SIG-M5 (cell line): ENCODE measurements at regions not wholly inside any gene's neighbourhood (a gene's known extent, or its start where the extent isn't known, plus 50 kb on each side); places are given as distances from the start of the nearest gene placed in this dataset.
"Not testable (repeated sequence)": the region's sequence is repeated elsewhere in the genome, so short reads cannot be mapped to it uniquely, and the experiment has no call there.

Source experiments
- DNase-seq: peaks from one replicate; lab custom pipeline; 2025; lab: John Stamatoyannopoulos, UW

DNA sequence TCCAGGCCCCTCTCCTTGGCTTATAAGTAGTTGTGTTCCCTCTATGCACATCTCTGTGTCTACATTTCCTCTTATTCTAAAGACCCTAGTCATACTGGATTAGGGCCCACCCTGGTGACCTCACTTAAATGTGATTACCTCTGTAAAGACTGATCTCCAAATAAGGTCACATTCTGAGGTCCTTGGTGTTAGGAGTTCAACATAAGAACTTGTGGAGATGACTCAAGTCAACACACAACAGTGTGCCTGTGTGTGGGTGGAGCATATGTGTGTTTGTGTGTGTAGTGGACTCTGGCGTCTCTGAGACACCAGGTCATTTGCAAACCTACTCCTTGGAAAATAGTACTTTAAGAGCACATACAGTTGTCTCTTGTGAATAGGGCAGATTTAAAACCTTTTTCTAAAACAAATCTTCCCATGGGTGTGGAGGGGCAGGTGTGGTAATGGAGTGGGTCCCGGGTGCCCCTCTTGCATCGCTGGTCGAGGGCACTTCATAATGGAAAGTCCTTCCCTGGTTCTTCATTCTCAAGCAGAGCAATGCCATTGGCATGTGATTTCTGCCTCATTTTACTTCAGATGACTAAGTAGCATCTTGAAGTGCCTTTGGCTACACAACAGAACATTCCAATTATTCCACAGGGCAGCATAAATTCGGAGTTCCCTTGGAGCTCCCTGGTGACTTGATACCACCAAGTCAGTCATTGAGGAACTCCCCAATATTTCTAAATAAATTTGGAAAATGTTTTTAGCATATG is 84.4 kb downstream of the C9orf152 start:
- no peak for DNase-seq

DNA sequence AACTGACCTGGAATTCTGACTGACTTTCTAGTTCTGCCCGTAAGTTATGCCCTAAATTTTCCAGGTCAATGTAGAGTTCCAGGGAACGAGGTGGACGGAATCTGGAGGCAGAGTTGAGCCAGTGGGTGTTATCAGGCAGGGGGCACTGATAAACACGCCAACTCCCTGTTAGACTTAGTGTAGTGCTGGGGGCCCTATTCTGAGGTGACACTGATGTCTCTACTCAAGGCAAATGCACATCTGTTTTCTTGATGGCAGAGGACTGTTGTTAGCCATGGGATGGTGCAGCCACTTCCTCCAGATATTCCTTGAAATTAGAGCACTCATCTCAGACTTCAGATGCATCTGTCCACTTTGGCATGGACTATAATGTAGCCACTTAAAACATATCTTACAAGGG is 83.5 kb downstream of the C9orf152 start:
- no peak for DNase-seq

DNA sequence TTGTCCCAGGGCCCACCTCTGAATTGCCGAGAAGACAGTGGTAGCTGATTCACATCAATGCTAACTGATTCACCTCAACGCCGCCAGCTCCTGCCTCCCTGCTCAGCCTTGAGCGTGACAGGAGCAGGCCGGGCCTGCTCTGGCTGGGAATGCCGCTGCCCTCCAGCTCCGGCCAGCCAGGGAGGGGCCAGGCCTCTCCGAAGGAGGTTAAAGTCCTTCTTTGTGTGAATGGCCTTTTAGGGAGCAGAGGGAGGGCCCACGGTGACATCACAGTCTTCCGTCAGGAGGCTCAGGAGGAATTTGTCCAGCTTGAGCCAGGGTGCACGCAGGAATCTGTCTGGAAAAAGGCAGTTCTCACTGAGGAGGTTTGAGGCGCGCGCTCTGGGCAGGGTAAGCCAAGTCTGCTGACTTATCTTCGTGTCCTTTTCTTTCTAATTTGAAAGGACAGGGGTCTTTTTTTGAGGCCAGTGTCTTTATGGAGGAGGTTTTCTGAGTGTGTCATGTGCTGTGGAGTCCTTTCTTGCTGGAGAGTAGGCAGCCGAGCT is 82.7 kb downstream of the C9orf152 start:
- DNase-seq = no peak

DNA sequence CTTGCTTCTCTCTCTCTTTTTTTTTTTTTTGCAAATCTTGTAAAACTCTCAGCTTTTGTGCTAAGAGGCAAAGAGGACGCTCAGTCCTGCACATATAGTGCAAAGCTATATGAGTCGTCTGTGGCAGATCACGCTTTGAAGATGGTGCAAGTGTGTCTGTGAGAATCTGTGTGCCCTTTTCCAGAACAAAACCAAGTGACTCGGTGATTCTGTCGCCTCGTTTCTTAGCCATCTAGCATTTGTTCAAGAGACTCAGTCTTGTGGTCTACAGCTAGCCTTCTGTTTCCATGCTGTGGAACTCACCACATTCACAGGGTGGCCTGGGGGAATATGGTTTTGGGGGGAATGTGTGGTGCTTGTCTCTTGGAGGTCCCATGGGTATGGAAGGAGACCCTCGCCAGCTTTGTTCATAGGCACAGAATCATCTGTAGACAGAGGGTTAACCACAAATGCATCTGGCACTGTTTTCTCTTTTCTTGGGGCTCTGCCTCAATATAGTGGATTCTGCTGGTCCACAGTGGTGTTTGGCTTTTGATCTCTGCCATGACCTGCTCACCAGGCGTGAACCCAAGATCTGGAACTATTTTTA is 82.1 kb downstream of the C9orf152 start:
- DNase-seq = no peak

DNA sequence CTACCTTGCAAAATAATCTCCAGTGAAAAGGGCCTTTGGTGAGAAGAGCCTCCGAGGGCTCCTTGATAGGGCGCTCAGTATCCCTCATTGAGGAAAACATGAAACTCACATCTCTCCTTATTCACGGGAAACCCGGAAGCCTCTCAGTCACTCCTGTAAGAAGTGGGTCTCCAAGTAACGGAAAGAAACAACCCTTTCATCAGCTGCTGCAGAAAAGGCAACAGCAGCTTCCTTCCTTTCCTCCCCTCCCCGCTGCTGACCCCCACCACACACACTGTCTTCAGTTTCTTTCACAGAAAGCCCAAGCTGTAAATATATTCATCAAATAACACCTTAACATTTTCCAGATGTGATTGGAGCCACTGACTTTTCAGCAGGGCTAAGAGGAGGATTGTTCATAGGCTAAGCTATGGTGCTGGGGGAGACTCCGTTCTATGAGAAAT is 81.4 kb downstream of the C9orf152 start:
- no peak for DNase-seq

DNA sequence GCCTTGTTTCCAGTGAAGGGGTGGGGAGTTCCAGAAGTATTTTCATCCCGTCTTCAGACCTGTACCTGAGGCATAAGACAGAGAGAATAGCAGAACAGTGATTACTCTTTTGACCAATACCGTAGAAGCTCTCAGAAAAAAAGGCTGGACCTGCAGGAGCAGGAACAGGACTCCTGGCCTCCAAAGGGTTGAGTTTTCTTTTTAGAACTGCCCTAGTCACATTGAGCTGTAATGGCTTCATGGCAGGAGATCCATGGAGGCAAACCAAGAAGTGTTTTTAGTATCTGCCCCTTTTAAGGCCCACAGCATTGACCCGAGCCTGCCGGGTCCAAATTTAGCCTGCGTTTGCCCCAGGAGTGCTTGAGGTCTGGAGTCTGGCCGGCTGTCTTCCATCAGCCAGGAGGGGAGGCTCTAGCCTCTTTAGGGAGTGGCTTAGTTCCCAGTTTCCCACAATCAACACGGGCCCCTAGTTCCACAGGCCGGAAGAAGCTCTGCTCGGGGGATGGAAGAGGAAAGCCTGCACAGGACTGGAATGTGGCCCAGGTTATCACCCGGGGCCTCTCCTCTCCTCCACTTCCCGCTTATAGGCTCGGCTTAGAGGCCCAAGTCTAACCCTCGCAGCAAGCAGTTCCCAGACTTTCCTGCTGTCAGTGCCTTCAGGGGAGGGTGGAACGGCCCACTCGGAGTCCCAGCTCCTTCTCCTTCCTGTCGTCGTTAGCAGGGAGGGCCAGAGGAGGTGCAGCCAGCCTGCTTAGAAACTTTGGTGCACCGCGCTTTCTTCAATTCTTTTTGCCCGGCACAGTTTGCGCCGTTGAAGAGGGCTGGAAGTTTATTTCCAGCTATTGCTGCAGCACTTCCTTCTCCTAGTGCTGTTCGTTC is 80.7 kb downstream of the C9orf152 start:
- DNase-seq = no peak

DNA sequence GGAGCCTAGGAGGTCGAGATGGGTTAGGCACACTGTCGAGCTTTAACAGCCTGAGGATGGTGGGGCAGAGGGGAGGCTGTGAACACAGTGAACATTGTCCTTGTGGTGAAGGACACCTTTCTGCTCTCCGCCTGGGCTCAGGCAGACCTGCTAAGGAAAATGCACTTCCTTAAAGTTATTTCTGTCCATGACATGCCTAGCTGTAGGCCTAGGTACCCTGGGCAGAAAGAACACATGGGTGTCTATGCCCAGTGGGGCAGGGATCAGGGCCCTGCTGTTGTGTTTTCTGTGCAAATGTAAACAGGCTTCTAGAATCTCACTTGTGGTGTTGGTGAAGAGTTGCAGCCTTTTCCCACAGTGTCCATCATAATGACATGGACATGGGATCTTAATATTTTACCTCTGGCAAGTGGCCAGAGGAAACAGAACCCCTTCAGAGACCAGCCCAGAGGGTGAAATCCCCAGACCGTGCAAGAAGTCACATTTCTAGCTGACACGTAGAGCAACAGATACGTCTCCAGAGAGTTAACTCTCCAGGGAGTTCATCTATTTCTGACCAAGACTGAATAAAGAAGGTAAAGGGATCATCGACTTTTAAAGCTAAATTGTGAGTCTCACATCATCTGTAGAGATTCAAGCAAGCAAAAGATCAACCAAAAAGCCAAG is 79.2 kb downstream of the C9orf152 start:
- DNase-seq = no peak

DNA sequence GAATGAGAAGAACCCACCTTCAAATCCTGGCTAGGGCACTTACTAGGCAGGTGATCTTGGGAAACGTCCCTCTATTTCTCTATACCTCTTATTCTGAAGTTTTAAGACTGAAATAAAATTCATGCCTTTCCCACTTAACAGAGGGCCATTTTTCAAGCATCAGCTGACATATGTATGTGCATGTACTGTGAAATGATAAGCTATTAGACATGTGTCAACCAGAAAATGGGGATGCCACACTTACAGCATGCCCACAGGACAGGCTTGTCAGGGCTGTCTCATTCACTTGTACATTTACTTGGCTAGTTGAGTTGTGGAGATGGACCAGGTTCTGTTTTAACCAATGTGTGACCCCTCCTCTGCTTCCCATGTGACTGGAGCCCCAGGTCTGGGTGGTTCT is 78.5 kb downstream of the C9orf152 start:
- no peak for DNase-seq

DNA sequence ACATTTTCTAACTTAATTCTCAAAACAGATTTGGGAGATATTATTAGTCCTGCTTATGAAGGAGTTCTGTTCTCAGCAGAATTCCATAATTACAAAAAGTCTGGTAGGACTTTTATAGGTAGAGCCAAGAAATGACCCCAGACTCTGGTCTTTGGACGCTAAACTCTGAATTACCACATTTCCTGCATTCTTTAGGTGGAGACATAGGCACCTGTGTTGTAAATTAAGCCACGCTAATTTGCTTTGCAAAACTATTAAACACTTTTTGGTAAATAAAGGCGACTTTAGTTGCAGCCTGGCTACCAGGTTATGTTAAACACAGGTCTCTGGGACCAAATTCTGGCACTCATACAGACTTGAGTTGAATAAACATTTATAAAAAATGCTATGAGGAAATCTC is 77.7 kb downstream of the C9orf152 start:
- no peak for DNase-seq

DNA sequence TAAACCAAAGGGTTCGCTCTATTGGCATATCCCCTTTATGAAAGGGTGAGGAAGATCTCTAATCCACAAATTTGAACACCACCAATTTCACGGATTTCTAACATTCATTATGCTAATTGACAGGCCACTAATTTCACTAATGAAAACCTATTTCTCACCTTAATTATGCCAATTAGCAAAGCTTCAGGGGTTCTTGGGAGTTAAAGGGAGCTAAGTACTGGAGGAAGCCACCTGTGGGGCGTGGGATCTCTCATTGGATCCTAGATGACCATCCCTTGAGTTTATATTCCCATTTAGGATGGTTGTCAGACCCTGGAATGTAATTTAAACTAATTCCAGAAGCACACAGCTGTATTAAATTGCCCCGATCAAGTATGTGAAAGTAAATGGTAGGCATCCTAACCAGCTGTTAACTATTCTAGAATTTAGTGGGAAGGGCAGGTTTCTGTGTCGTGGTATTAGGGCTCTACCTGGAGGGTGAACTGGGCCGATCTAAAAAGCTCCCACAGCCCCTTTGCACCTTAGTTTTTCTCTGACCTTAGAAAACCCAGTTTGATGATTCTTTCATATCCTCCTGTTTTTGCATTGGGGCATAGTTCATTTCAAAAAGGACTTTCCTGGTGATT is 77.1 kb downstream of the C9orf152 start:
- no peak for DNase-seq

DNA sequence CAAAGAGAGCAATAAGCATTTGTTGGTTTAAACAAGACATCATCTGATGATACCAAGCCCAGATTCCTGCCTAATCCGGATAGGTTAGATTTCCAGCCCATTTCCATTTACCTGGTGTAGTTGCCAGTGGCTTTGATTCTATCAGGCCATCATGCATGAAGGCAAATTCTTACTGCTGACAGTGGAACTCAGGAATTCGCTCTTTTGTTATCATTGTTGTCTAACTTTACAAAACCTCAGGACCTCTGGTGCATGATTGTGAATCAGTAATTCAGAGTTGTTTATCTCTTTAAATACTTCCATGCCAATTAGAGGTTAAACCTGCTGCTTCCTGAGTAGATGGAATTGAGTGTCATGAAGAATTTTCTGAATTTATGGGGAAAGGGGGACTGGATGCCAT is 76.5 kb downstream of the C9orf152 start:
- DNase-seq = no peak

DNA sequence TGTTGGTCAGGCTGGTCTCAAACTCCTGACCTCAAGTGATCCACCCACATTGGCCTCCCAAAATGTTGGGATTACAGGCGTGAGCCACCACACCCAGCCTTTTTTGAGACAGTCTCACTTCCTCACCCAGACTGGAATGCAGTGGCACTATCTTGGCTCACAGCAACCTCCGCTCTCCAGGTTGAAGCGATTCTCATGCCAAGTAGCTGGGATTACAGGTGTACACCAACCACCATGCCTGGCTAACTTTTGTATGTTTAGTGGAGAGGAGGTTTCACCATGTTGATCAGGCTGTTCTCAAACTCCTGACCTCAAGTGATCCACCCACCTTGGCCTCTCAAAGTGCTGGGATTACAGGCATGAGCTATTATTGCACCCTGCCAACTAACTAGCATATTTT is 75.4 kb downstream of the C9orf152 start:
- not testable (repeated sequence) for DNase-seq

DNA sequence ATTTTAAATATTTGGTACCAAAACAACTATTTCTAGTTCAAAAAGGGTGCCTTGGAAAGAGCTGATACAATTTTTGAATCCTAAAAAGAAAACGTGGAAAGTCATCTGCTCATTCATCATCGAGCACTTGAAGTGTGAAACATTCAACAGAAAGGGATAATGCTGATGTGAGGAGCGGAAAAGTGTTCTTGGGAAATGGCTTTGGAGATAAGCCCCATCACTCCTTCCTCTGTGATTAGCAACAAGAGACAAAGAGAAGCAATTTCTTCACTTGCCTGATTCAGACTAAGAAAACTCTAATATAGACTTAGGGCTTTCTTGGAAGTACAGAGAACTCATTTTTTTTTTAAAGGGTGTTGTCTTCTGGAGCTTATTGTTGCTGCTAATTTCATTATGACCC is 74.9 kb downstream of the C9orf152 start:
- DNase-seq = no peak

DNA sequence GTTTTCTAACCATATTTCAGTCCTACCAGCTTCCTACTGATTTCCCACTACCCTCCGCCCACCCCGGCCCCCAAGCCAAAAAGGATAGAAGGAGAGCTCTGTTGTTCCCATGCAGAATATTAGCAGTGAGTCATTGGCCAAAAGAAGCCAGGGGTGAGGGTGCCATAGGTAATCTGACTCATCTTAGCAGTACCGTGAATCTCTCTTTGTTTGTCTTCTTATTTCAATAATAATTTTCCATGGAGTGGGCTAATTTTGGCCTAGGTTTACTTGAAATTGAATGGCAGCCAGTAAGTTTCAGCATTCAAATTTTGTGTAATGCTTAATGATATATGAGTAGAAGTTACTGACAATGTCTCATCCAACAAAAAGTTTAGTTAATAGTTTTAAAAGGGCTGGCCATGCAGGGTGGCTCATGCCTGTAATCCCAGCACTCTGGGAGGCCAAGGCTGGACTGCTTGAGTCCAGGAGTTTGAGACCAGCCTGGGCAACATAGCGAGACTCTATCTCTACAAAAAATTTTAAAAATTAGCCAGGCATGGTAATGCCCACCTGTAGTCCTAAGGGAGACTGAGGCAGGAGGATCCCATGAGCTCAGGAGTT is 74.2 kb downstream of the C9orf152 start:
- no peak for DNase-seq

DNA sequence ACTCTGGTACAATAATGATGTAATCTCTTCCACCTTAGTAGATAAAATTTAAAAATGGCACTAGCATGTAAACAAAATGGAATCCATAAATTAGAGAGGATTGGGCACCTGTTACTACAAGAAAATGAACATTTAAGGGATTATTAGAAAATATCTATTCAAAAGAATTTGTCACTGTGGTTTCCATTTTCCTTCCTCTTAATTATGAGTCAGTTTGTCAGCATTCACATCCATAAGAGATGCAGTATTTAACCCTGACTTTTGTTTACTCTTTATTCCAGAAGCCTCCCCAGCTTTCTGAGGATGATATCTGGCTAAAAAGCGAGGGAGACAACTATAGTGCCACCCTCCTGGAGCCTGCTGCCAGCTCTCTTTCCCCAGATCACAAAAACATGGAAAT is 72.1 kb downstream of the C9orf152 start:
- DNase-seq = no peak

DNA sequence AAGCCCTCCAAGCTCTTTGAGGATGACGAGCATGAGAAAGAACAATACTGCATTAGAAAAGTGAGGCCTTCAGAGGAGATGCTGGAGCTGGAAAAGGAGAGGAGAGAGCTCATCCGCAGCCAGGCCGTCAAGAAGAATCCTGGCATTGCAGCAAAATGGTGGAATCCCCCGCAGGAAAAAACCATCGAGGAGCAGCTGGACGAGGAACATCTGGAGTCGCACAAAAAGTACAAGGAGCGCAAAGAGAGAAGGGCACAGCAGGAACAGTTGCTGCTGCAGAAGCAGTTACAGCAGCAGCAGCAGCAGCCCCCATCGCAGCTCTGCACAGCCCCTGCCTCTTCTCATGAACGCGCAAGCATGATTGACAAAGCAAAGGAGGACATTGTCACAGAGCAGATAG is 71.2 kb downstream of the C9orf152 start:
- no peak for DNase-seq

DNA sequence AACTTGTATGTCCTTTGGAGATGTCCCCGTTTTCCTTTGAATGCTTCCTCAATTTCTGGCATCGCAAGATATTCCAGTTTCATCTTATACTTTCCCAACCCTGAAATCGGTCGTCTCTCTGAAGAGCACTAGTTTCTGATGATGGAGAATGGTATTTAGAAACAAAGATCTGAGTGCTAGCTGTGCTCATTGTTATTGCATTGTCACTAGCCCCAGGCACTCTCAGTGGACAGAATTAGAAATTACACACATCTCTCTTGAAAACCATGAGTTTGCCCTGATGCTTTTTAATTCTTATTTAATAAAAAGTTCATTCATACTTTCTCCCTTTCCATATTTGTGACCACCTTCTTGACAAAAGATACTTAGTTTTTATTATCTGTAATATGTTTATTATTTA is 67.7 kb downstream of the C9orf152 start:
- DNase-seq = no peak

DNA sequence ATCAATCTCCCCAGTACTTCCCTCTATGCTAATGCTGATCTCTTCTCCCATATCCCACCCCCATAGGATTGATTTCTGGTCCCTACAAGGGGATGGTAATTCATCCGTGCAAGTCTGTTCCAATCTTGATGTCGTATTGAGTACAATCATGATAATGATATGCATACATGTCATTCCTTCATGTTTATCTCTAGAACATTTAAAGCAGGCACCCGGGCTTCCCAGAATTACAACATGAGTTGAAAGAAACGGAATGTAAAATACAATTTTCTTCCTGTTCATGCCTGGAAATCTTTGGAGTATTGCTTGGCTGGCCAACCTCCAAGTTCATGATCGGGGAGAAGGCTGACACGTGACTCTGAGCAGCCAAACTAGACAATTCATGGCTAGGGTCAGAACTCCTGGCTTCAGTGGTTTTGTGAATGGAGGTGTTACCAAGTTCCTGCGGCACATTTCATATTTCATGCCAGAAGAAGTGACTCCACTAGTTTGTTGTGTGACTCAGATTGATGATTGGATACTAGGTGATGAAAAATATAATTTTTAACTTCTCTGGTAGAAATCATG is 66.6 kb downstream of the C9orf152 start:
- DNase-seq = no peak

DNA sequence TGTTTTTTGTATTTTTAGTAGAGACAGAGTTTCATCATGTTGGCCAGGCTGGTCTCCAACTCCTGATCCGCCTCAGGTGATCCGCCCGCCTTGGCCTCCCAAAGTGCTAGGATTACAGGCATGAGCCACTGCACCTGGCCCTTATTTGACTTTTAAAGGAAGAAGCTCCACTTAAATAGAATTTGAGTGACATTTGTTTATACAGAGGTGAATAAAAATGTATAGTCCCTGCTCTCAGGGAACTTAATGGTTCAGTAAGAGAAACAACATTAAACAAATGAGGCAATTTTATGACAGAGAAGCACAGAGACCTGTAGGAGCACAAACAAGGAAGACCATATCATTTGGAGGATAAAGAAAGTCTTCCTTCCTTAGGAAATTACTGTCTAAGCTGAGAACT is 65.7 kb downstream of the C9orf152 start:
- DNase-seq = no peak

DNA sequence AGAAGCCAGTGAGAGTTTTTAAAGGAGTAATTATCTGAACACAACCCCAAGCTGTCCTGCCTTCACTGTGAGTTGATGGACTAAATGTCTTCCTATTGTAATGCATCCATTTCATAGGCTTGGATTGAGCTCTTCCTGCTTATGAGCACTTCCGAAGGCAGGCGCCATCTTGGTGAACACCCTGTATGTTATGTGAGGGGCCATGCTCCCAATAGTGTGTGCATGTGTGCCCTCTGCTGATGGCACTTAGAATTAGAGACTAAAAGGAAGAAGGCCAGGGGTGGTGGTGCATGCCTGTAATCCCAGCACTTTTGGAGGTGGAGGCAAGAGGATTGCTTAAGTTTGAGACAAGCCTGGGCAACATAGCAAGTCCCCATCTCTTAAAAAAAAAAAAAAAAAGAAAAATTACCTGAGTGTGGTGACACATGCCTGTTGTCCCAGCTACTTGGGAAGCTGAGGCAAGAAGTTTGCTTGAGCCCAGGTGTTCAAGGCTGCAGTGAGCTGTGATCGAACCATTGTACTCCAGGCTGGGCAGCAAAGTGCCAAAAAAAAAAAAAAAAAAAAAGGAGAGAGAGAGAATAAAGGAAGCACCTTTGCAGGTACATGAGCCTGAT is 65.0 kb downstream of the C9orf152 start:
- no peak for DNase-seq
